ENCODE measurements at regions not wholly inside any gene's neighbourhood (a gene's known extent, or its start where the extent isn't known, plus 50 kb on each side); places are given as distances from the start of the nearest gene placed in this dataset.
"Not testable (repeated sequence)": the region's sequence is repeated elsewhere in the genome, so short reads cannot be mapped to it uniquely, and the experiment has no call there.

DNA sequence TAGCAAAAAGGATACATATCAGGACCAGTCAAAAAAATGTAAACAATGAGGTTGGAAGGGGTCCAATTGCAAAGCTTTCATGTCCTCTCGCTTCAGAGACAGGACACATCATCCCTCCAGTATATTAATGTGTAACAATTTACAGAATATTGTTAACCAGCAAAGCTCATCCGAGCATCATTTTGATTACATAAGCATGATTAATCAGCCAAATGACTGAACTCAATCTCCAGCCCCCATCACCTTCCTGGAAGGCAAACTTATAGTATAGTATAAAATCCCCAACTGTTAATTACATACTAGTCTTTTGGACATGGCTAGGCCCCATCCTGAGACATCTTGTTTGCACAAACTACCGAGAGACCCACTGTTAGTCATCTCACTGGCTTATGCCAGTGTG lies 77.6 kb upstream of the TRAM1L1 start:
- H3K9me3 Mint-ChIP-seq = no peaks in the 10 kb centered on the region
- H3K4me3 Mint-ChIP-seq = no peak overlapping the region
- no peaks in the 10 kb centered on the region for H3K36me3 Mint-ChIP-seq (ENCODE audit: low read depth)
- H3K27ac Mint-ChIP-seq = no peak overlapping the region
- no peak for DNase-seq
- H3K27me3 Mint-ChIP-seq (ENCODE audit: low read depth, poor library complexity) = no peaks in the 10 kb centered on the region
- H3K4me1 Mint-ChIP-seq = no peaks in the 10 kb centered on the region
- TF ChIP-seq, protein P1, sequence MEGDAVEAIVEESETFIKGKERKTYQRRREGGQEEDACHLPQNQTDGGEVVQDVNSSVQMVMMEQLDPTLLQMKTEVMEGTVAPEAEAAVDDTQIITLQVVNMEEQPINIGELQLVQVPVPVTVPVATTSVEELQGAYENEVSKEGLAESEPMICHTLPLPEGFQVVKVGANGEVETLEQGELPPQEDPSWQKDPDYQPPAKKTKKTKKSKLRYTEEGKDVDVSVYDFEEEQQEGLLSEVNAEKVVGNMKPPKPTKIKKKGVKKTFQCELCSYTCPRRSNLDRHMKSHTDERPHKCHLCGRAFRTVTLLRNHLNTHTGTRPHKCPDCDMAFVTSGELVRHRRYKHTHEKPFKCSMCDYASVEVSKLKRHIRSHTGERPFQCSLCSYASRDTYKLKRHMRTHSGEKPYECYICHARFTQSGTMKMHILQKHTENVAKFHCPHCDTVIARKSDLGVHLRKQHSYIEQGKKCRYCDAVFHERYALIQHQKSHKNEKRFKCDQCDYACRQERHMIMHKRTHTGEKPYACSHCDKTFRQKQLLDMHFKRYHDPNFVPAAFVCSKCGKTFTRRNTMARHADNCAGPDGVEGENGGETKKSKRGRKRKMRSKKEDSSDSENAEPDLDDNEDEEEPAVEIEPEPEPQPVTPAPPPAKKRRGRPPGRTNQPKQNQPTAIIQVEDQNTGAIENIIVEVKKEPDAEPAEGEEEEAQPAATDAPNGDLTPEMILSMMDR (IDR thresholded peaks at IDR 0.05) = no peak

DNA sequence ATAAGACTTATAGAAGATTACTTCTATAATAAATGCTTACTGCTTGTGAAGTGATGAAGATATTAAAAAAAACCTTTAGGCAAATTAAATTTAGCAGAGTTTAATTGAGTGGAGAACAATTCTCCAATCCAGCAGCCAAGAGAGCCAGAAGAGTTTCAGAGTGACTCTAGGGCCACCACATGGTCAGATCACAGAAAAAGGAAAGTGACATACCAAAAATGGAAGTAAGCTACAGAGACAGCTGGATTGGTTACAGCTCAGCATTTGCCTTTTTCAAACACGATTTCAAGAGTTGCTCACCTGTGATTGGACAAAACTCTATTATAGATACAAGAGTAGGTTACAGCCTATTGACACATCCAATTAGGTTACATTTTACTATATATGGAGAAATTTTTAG lies 79.0 kb upstream of the TRAM1L1 start:
- H3K9me3 Mint-ChIP-seq = no peaks in the 10 kb centered on the region
- no peaks in the 10 kb centered on the region for H3K4me1 Mint-ChIP-seq
- H3K4me3 Mint-ChIP-seq = no peak overlapping the region
- H3K27me3 Mint-ChIP-seq (ENCODE audit: low read depth, poor library complexity) = no peaks in the 10 kb centered on the region
- no peak for DNase-seq
- H3K36me3 Mint-ChIP-seq (ENCODE audit: low read depth) = no peaks in the 10 kb centered on the region
- TF ChIP-seq, protein P1 (IDR thresholded peaks at IDR 0.05) = no peak
- H3K27ac Mint-ChIP-seq = no peak overlapping the region

DNA sequence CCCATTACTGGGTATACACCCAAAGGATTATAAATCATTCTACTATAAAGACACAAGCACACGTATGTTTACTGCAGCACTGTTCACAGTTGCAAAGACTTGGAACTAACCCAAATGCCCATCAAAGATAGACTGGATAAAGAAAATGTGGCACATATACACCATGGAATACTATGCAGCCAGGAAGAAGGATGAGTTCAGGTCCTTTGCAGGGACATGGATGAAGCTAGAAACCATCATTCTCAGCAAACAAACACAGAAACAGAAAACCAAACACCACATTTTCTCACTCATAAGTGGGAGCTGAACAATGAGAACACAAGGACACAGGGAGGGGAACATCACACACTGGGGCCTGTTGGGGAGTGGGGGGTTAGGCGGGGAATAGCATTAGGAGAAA lies 90.0 kb upstream of the TRAM1L1 start:
- not testable (repeated sequence) for H3K27me3 Mint-ChIP-seq (ENCODE audit: low read depth, poor library complexity); H3K9me3 Mint-ChIP-seq; H3K4me3 Mint-ChIP-seq

DNA sequence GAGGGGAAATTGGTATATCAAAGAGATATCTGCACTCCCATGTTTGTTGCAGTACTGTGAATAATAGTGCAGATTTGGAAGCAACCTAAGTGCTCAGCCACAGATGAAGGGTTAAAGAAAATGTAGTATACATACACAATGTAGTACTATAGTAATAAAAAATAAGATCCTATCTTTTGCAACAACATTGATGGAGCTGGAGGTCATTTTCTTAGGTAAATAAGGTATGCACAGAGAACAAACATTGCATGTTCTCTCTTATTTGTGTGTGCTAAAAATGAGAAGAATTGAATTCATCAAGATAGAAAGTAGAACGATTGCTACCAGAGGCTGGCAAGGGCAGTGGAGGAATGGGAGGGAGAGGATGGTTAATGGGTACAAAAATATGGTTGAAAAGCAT lies 117.9 kb upstream of the TRAM1L1 start:
- Mint-ChIP-seq H3K4me3 (no peak overlapping the region), H3K36me3 (ENCODE audit: low read depth) (no peaks in the 10 kb centered on the region), H3K4me1 (no peaks in the 10 kb centered on the region), H3K27ac (no peak overlapping the region), H3K27me3 (ENCODE audit: low read depth, poor library complexity) (no peaks in the 10 kb centered on the region), H3K9me3 (no peaks in the 10 kb centered on the region)
- TF ChIP-seq, protein P1 (IDR thresholded peaks at IDR 0.05) = no peak
- DNase-seq = no peak

More for the DNA sequence above, 90.0 kb upstream of the TRAM1L1 start:
- DNase-seq; H3K36me3 Mint-ChIP-seq (ENCODE audit: low read depth); H3K4me1 Mint-ChIP-seq; H3K27ac Mint-ChIP-seq: not testable (repeated sequence)

DNA sequence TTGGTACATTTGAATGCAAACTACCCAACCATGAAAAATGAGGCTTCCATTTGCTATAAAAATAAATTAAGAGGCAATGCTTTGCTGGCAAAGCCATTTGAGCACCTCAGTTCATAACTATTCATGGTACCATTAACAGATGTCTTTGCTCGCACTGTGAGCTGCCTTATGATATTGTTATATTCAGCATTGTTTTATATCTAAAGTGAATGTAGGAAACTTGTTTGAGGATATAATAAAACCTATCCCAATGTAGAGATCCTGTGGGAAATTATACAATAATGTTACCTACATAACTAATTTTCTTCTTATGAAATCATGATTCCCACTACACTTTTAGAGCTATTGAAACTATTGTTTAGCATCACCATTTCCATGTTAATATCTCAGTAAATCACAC lies 125.2 kb upstream of the TRAM1L1 start:
- no peaks in the 10 kb centered on the region for H3K9me3 Mint-ChIP-seq
- H3K36me3 Mint-ChIP-seq (ENCODE audit: low read depth) = no peaks in the 10 kb centered on the region
- TF ChIP-seq, protein P1 (IDR thresholded peaks at IDR 0.05) = no peak
- H3K4me1 Mint-ChIP-seq = no peaks in the 10 kb centered on the region
- no peak overlapping the region for H3K4me3 Mint-ChIP-seq
- H3K27ac Mint-ChIP-seq = no peak overlapping the region
- no peaks in the 10 kb centered on the region for H3K27me3 Mint-ChIP-seq (ENCODE audit: low read depth, poor library complexity)
- no peak for DNase-seq

DNA sequence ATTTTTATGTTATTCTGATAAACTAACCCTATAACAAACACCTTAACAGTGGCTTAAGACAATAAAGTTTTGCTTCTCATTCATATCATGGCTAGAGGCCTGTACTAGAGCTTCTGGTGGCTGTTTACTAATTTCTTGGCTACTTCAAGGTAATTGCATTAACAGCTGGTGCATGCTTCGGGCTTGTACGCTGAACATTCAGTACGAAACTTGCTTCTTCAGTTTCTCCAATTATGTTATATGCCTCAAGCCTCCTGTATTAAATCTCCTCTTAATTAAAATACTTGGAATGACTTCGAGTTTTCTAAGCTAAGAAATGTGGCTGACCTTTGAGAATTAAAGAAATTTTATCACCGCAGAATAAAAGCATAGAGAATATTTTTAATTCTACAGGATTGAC lies 138.9 kb upstream of the TRAM1L1 start:
- Mint-ChIP-seq H3K4me3 (no peak overlapping the region), H3K36me3 (ENCODE audit: low read depth) (no peaks in the 10 kb centered on the region), H3K4me1 (no peaks in the 10 kb centered on the region), H3K27ac (no peak overlapping the region), H3K9me3 (no peaks in the 10 kb centered on the region), H3K27me3 (ENCODE audit: low read depth, poor library complexity) (no peaks in the 10 kb centered on the region)
- TF ChIP-seq, protein P1 (IDR thresholded peaks at IDR 0.05) = no peak
- no peak for DNase-seq
